ENCODE measurements at regions not wholly inside any gene's neighbourhood (a gene's known extent, or its start where the extent isn't known, plus 50 kb on each side); places are given as distances from the start of the nearest gene placed in this dataset.
"Not testable (repeated sequence)": the region's sequence is repeated elsewhere in the genome, so short reads cannot be mapped to it uniquely, and the experiment has no call there.

DNA sequence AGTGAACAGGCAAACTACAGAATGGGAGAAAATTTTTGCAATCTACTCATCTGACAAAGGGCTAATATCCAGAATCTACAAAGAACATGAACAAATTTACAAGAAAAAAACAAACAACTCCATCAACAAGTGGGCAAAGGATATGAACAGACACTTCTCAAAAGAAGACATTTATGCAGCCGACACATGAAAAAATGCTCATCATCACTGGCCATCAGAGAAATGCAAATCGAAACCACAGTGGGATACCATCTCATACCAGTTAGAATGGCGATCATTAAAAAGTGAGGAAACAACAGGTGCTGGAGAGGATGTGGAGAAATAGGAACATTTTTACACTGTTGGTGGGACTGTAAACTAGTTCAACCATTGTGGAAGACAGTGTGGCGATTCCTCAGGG lies 167.8 kb upstream of the PWP1 start:
- dilution Hi-C loops (cut with MboI; ENCODE audit: extremely low pct_ligation_motif_present, low sequenced_read_pairs), result not testable (repeated sequence)

DNA sequence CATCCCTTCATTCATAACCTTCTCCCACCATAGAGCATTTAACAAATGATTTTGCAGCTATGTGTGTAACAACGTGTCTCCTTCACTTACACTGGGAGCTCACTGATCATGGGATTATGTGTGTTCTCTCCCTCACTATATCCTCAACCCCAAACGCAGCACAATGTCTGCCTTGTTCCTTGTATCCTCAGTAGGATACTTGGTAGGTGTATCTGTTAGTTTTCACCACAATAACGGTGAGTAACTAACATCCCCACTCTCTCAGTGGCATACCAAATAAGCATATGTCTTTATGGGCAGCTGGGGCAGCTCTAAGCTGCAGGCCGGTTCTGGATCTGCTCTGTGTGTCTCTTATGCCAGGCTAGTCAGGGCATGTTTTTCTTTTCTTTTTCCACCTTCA lies 166.7 kb upstream of the PWP1 start:
- no TSS peak for BruUV-seq (replicated peaks)
- CTCF ChIA-PET, result interaction anchor here (1.2 kb wide), 1 partner anchor 91 kb away, joined by 3 read pairs; no protein-coding TSS in a partner anchor
- no peak for DNase-seq (ENCODE audit: low read depth, low spot score)

More for the DNA sequence above, 167.8 kb upstream of the PWP1 start:
- BruUV-seq (replicated peaks); H3K36me3 ChIP-seq (ENCODE audit: control insufficient read depth in 2 of 2, extremely low read depth in 1 of 2, insufficient read depth in 2 of 2, low read length in 2 of 2); H3K9me1 ChIP-seq (replicated peaks; ENCODE audit: control insufficient read depth, extremely low read depth, insufficient read depth, low read length); POLR2A ChIA-PET; H3K27ac ChIP-seq (ENCODE audit: insufficient read depth, low read depth, low read length); H3K4me2 ChIP-seq (ENCODE audit: insufficient read depth, low read length); H2AFZ ChIP-seq (ENCODE audit: low read depth, low read length); H4K20me1 ChIP-seq (replicated peaks; ENCODE audit: control insufficient read depth, extremely low read depth, insufficient read depth, low read length); FAIRE-seq; DNase-seq (ENCODE audit: low read depth, low spot score); H3K79me2 ChIP-seq (ENCODE audit: control insufficient read depth, insufficient read depth, low read length); H3K9ac ChIP-seq (replicated peaks; ENCODE audit: extremely low read depth, insufficient read depth, low read length); CTCF ChIA-PET; H3K4me3 ChIP-seq (replicated peaks in 1 of 3; ENCODE audit: insufficient read depth in 1 of 3, low read depth in 1 of 3, low read length in 3 of 3); H3K9me3 ChIP-seq (replicated peaks; ENCODE audit: control insufficient read depth, insufficient read depth, low read length); H3K27me3 ChIP-seq (ENCODE audit: control insufficient read depth in 2 of 2, insufficient read depth in 2 of 2, low read length in 2 of 2): not testable (repeated sequence)
- intact Hi-C loops (cut with micrococcal nuclease), result loop anchor here (5.0 kb wide), 2 partner anchors 89 to 191 kb away; no protein-coding TSS in a partner anchor
- peaks cover 15% of the 10 kb centered on the region for H3K4me1 ChIP-seq (ENCODE audit: control insufficient read depth, extremely low read depth, insufficient read depth, low read length)

More for the DNA sequence above, 166.7 kb upstream of the PWP1 start:
- no peak overlapping the region for H2AFZ ChIP-seq (ENCODE audit: low read depth, low read length)
- no peaks in the 10 kb centered on the region for H3K79me2 ChIP-seq (ENCODE audit: control insufficient read depth, insufficient read depth, low read length)
- no peaks in the 10 kb centered on the region for H4K20me1 ChIP-seq (replicated peaks; ENCODE audit: control insufficient read depth, extremely low read depth, insufficient read depth, low read length)
- H3K36me3 ChIP-seq (ENCODE audit: control insufficient read depth in 2 of 2, extremely low read depth in 1 of 2, insufficient read depth in 2 of 2, low read length in 2 of 2), result no peaks in the 10 kb centered on the region
- no peak overlapping the region for H3K9ac ChIP-seq (replicated peaks; ENCODE audit: extremely low read depth, insufficient read depth, low read length)
- dilution Hi-C loops (cut with MboI; ENCODE audit: extremely low pct_ligation_motif_present, low sequenced_read_pairs) (no loop called here), intact Hi-C loops (cut with micrococcal nuclease) (loop anchor here (5.0 kb wide), 2 partner anchors 88 to 192 kb away; no protein-coding TSS in a partner anchor)
- POLR2A ChIA-PET, result no interaction called here
- no peaks in the 10 kb centered on the region for H3K27me3 ChIP-seq (ENCODE audit: control insufficient read depth in 2 of 2, insufficient read depth in 2 of 2, low read length in 2 of 2)
- no peak for FAIRE-seq
- no peak for TF ChIP-seq POLR2AphosphoS5 (IDR thresholded peaks at IDR 0.05; ENCODE audit: insufficient read depth, low read depth, low read length)
- TF ChIP-seq EZH2 (IDR thresholded peaks at IDR 0.05; ENCODE audit: borderline replicate concordance, low read depth, low read length, severe bottlenecking), result no peak
- TF ChIP-seq, protein P1, sequence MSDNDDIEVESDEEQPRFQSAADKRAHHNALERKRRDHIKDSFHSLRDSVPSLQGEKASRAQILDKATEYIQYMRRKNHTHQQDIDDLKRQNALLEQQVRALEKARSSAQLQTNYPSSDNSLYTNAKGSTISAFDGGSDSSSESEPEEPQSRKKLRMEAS (IDR thresholded peaks at IDR 0.05; ENCODE audit: insufficient read depth, insufficient read length), result no peak
- TF ChIP-seq FOS (IDR thresholded peaks at IDR 0.05; ENCODE audit: borderline replicate concordance, insufficient read depth, low read length), result no peak
- no peak for TF ChIP-seq POLR2A (IDR thresholded peaks at IDR 0.05; ENCODE audit: low read depth, low read length)
- TF ChIP-seq, protein P2, sequence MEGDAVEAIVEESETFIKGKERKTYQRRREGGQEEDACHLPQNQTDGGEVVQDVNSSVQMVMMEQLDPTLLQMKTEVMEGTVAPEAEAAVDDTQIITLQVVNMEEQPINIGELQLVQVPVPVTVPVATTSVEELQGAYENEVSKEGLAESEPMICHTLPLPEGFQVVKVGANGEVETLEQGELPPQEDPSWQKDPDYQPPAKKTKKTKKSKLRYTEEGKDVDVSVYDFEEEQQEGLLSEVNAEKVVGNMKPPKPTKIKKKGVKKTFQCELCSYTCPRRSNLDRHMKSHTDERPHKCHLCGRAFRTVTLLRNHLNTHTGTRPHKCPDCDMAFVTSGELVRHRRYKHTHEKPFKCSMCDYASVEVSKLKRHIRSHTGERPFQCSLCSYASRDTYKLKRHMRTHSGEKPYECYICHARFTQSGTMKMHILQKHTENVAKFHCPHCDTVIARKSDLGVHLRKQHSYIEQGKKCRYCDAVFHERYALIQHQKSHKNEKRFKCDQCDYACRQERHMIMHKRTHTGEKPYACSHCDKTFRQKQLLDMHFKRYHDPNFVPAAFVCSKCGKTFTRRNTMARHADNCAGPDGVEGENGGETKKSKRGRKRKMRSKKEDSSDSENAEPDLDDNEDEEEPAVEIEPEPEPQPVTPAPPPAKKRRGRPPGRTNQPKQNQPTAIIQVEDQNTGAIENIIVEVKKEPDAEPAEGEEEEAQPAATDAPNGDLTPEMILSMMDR (IDR thresholded peaks at IDR 0.05; ENCODE audit: extremely low read depth in 1 of 2, insufficient read depth in 1 of 2, low read depth in 1 of 2, low read length in 2 of 2), result no peak
- TF ChIP-seq JUN (IDR thresholded peaks at IDR 0.05; ENCODE audit: borderline replicate concordance, insufficient read depth, insufficient read length, low read depth), result no peak
- no peak for TF ChIP-seq GATA2 (IDR thresholded peaks at IDR 0.05; ENCODE audit: insufficient read depth, insufficient read length, low read depth, low read length)
- no peak for TF ChIP-seq MYC (IDR thresholded peaks at IDR 0.05; ENCODE audit: low read depth, low read length)
- peaks cover 15% of the 10 kb centered on the region for H3K4me1 ChIP-seq (ENCODE audit: control insufficient read depth, extremely low read depth, insufficient read depth, low read length)
- H3K9me1 ChIP-seq (replicated peaks; ENCODE audit: control insufficient read depth, extremely low read depth, insufficient read depth, low read length), result no peaks in the 10 kb centered on the region
- no peak overlapping the region for H3K4me3 ChIP-seq (replicated peaks in 1 of 3; ENCODE audit: insufficient read depth in 1 of 3, low read depth in 1 of 3, low read length in 3 of 3)
- H3K4me2 ChIP-seq (ENCODE audit: insufficient read depth, low read length), result no peak overlapping the region
- H3K9me3 ChIP-seq (replicated peaks; ENCODE audit: control insufficient read depth, insufficient read depth, low read length), result no peaks in the 10 kb centered on the region
- no peak overlapping the region for H3K27ac ChIP-seq (ENCODE audit: insufficient read depth, low read depth, low read length)
